GM21447 (cell line): ENCODE measurements at regions not wholly inside any gene's neighbourhood (a gene's known extent, or its start where the extent isn't known, plus 50 kb on each side); places are given as distances from the start of the nearest gene placed in this dataset.

Experiments
- ATAC-seq: cut with Tn5 transposase; IDR thresholded peaks from one replicate; pipeline ENCODE4 v1.9.1; 2021; ENCODE audit not compliant: unreplicated experiment

GRCh38 chr1:232218955-232219865 is 410.7 kb downstream of the SIPA1L2 start:
- no peak for ATAC-seq

GRCh38 chr1:232213928-232214327 is 416.0 kb downstream of the SIPA1L2 start:
- no peak for ATAC-seq

- no peak for ATAC-seq
These were observed 417.7 kb downstream of the SIPA1L2 start for GRCh38 chr1:232212253-232212652.

GRCh38 chr1:232211149-232211548 is 418.8 kb downstream of the SIPA1L2 start:
- no peak for ATAC-seq

- ATAC-seq: no peak
These were observed 420.6 kb downstream of the SIPA1L2 start for GRCh38 chr1:232209357-232209756.

- ATAC-seq: no peak
These were observed 422.7 kb downstream of the SIPA1L2 start for GRCh38 chr1:232207073-232207866.

- no peak for ATAC-seq
These were observed 425.7 kb downstream of the SIPA1L2 start for GRCh38 chr1:232204269-232204668.

GRCh38 chr1:232201024-232201423 is 428.9 kb downstream of the SIPA1L2 start:
- ATAC-seq: no peak

- ATAC-seq: no peak
These were observed 433.9 kb downstream of the SIPA1L2 start for GRCh38 chr1:232196042-232196441.

GRCh38 chr1:232194424-232194823 is 435.5 kb downstream of the SIPA1L2 start:
- no peak for ATAC-seq

- ATAC-seq: no peak
These were observed 436.5 kb downstream of the SIPA1L2 start for GRCh38 chr1:232193451-232193783.

GRCh38 chr1:232192781-232193450 is 437.0 kb downstream of the SIPA1L2 start:
- no peak for ATAC-seq

- no peak for ATAC-seq
These were observed 438.4 kb downstream of the SIPA1L2 start for GRCh38 chr1:232191560-232191959.

- no peak for ATAC-seq
These were observed 441.6 kb downstream of the SIPA1L2 start for GRCh38 chr1:232188318-232188717.

GRCh38 chr1:232186931-232187330 is 443.0 kb downstream of the SIPA1L2 start:
- no peak for ATAC-seq

GRCh38 chr1:232184561-232185530 is 445.1 kb downstream of the SIPA1L2 start:
- no peak for ATAC-seq

- no peak for ATAC-seq
These were observed 446.1 kb downstream of the SIPA1L2 start for GRCh38 chr1:232183802-232184201.

GRCh38 chr1:232183266-232183800 is 446.6 kb downstream of the SIPA1L2 start:
- no peak for ATAC-seq

- no peak for ATAC-seq
These were observed 447.7 kb downstream of the SIPA1L2 start for GRCh38 chr1:232182236-232182635.

- no peak for ATAC-seq
These were observed 449.2 kb downstream of the SIPA1L2 start for GRCh38 chr1:232180779-232181136.
